ENCODE measurements at regions not wholly inside any gene's neighbourhood (a gene's known extent, or its start where the extent isn't known, plus 50 kb on each side); places are given as distances from the start of the nearest gene placed in this dataset.

- TF ChIP-seq CTCF (IDR thresholded peaks at IDR 0.05) (no peak), POLR2A (IDR thresholded peaks at IDR 0.05) (no peak), POLR2AphosphoS5 (IDR thresholded peaks at IDR 0.05) (no peak), EP300 (IDR thresholded peaks at IDR 0.05) (no peak)
Observed at GRCh38 chr4:28233724-28234123, 1373.1 kb downstream of the STIM2 start.
